NCI-H1436 (cell line): ENCODE measurements at regions not wholly inside any gene's neighbourhood (a gene's known extent, or its start where the extent isn't known, plus 50 kb on each side); places are given as distances from the start of the nearest gene placed in this dataset.

Experiments used
- DNase-seq: peaks from one replicate; lab custom pipeline; 2025; lab: John Stamatoyannopoulos, UW

DNA sequence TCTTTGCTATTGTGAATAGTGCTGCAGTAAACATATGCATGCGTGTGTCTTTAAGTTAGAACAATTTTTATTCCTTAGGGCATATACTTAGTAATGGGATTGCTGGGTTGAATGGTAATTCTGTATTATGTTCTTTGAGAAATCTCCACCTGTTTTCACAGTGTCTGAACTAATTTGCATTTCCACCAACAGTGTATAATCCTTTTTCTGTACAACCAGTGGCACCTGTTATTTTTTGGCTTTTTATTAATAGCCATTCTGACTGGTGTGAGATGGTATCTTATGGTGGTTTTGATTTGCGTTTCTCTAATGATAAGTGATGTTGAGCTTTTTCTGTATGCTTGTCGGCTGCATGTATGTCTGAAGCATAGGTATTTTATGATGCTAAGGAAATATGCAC lies 820.8 kb upstream of the MAP3K7 start:
- no peak for DNase-seq

DNA sequence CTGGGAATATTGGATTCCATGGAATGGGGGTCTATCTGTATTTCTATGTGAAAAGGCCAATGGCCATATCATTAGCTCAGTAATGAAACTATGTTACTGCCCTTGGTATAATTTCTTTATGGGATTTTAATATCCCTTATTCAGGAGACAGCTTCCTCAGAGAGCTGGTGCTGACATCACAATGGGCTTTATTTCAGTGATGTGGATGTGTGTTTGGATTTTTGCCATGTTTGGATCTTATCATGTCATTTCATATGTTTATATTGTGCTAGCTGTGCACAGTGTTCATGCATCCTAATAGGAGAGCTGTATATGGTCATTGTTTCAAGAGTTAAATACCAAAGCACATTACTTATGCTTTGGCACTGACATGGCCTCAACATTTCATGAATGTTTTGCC lies 806.1 kb upstream of the MAP3K7 start:
- no peak for DNase-seq

DNA sequence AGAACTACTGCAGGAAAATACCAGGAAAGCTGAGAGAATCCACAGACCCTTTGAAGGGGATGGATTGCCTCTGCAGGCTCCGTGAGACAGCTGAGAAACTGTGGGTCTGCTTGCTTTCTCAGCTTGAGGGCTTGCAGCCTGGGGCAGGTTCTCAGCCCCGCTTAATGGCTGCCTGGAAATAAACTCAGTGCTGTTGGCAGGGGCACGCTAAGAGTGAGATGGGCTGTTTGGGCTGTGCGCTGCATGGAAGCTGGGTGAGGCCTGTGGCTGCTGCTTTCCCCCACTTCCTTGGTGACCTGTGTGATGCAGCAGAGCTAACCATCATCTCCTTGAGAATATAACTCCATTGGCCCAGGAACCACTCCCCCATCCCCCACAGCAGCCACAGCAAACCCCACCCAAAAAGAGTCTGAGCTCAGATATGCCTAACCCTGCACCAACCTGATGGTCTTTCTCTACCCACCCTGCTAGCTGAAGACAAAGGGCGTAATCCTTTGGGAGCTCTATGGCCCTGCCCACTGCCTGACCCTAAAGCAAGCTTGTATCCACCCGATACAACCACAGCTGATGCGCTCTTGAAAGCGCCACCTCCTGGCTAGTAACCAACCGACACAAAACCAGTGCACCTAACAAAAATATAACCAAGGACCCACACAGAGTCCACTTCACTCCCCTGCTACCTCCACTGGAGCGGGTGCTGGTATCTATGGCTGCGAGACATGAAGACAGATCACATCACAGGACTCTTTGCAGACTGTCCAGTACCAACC lies 800.6 kb upstream of the MAP3K7 start:
- no peak for DNase-seq

GRCh38 chr6:91386204-91386603 lies 799.3 kb upstream of the MAP3K7 start:
- no peak for DNase-seq

- no peak for DNase-seq
Measured at GRCh38 chr6:91383207-91383606, 796.3 kb upstream of the MAP3K7 start.

GRCh38 chr6:91376686-91377085 lies 789.8 kb upstream of the MAP3K7 start:
- DNase-seq: peak; percentile 93

- DNase-seq: no peak
Measured at GRCh38 chr6:91366781-91367180, 779.9 kb upstream of the MAP3K7 start.

GRCh38 chr6:91358986-91359385 lies 772.1 kb upstream of the MAP3K7 start:
- DNase-seq: no peak

GRCh38 chr6:91352878-91353277 lies 766.0 kb upstream of the MAP3K7 start:
- no peak for DNase-seq

- DNase-seq: no peak
Measured at GRCh38 chr6:91352321-91352720, 765.4 kb upstream of the MAP3K7 start.

GRCh38 chr6:91350146-91350908 lies 763.5 kb upstream of the MAP3K7 start:
- DNase-seq: no peak

DNA sequence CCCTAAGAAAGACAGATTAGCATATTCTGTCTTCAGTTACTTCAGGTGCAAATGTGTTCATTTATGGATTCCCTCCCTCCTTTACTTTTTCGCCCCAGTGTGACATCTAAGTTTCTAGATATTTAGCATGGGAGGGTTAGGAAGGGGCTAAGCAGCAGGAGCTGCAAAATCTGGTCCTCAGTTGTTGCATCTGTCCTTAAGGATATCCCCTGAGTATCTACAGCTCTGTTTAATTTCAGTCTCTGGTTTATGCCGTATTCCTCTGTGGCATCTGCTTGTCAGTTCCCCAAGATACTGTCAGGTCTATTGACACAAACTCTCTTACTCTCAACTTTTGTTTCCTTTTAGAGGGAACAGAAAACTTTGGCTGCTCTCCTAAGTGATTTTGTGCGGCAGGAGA lies 754.6 kb upstream of the MAP3K7 start:
- DNase-seq: no peak

- no peak for DNase-seq
Measured at GRCh38 chr6:91340896-91341395, 754.1 kb upstream of the MAP3K7 start.

DNA sequence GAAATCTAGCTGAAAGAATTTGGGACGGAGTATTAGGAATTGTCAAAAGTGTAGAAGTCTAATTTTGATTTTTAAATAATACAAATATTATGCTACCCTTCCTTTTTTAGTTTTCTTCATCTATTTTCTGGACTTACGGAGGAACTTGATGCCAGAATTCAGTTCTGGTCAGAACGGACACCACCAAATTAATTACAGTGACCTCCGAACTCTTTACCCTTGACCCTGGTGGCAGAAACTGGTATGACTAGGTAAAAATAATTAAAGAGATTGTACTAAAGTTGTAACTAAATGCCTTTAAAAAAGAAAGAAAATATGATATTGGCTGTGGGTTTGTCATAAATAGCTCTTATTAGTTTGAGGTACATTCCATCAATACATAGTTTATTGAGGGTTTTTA lies 751.1 kb upstream of the MAP3K7 start:
- no peak for DNase-seq

DNA sequence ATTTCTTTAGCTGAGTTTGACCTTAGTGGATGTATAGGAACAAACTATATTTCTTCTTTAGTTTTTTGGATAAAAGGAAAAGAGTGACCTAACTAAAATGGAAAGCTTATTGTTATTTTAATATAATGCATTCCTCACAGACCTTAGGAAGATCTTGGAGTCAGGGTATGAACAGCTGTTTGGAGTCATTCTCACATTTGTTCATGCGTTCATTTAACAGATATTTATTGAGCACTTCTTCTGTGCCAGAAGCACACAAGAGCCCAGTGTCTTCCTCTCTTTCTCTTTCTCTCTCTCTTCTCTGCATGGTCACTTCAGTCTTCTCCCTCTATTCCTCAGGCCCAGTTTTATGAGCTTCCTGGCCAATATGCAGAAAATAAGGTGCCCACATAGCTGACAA lies 744.0 kb upstream of the MAP3K7 start:
- no peak for DNase-seq

DNA sequence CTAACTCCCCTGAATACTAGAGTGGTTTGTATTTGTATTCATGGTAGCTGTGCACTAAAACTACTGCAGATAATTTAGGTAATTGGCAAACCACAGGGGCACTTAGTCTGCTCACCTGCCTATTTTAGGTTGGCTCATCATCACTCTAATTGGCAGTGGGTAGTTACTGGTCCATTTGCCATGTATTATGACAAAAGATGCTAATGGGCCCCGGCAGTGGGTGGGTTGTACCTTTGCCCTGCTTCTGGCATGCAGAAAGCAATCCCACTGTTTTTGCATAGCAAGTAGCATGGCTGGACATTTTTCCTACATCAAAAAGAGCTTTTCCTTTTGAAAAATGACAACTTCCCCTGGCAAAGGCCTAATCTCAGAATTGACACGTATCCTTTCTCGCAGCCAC lies 741.4 kb upstream of the MAP3K7 start:
- DNase-seq: peak; percentile 94

GRCh38 chr6:91324711-91325110 lies 737.8 kb upstream of the MAP3K7 start:
- DNase-seq: no peak

- no peak for DNase-seq
Measured at GRCh38 chr6:91317984-91318383, 731.1 kb upstream of the MAP3K7 start.

GRCh38 chr6:91317247-91317835 lies 730.5 kb upstream of the MAP3K7 start:
- DNase-seq: no peak

DNA sequence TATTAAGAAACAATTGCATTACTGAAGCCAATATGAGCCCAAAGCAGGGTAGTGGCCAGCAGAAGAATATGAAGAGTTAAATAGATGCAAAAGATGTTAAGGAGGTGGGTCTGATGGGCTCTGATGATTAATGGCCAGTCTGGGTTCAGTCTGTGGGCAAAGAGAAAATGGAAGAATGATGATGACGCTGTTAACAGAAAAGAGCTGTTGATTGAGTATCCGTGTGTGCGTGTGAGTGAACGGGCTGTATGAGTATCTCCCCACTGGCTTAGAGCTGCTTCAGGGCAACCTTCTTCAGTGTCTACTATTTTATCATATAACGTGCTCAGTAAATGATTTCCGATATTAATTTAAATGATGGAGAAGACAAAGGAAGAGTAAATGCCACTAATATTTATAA lies 723.3 kb upstream of the MAP3K7 start:
- DNase-seq: no peak

GRCh38 chr6:91305755-91306154 lies 718.9 kb upstream of the MAP3K7 start:
- DNase-seq: no peak

DNA sequence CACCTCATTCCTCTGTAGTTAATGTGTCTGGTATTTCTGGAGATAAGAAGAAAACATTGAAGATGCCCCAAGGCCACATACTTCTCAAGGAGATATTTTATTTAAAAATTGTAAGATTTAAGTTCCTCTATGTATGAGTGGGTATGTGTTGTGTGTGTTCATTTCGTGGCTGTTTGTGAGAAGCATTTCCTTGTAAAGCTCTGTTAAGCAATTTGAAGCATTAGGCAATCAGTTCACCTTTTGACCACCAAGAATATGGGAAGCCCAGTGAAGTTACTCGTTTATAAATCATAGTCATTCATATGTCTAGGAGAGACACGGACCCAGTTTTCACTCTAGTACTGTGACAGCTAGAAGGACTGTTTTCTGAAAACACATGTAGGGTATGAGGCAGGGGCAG lies 717.6 kb upstream of the MAP3K7 start:
- DNase-seq: no peak

- no peak for DNase-seq
Measured at GRCh38 chr6:91303326-91303725, 716.5 kb upstream of the MAP3K7 start.
